Body of pancreas (tissue), 4 donors: ENCODE measurements at regions not wholly inside any gene's neighbourhood (a gene's known extent, or its start where the extent isn't known, plus 50 kb on each side); places are given as distances from the start of the nearest gene placed in this dataset.

Source experiments
- ATAC-seq: fragments of 150-250 bp; one replicate; pipeline ENCODE4 v1.9.1; 2016
- DNase-seq, 4 donors: peaks; one replicate each; pipeline ENCODE4 v3.0.0-alpha.2; 2019
- H3K27ac ChIP-seq, 4 donors: fragments of 200-600 bp; sonication (generic); 1 replicate in 3 of 4; 2 replicates in 1 of 4; pipeline versions ENCODE4 v1.5.1 to v1.6.1; 2016 to 2019; ENCODE audit warnings: mild to moderate bottlenecking in 1 of 4, mixed read lengths in 1 of 4, moderate library complexity in 1 of 4
- H3K27me3 ChIP-seq, 2 donors: fragments of 200-600 bp; sonication (generic); one replicate each; pipeline ENCODE4 v1.6.0; 2016; ENCODE audit warnings: mild to moderate bottlenecking in 1 of 2
- H3K36me3 ChIP-seq, 2 donors: fragments of 200-600 bp; sonication (generic); replicated peaks in 1 of 2; 2 replicates each; pipeline ENCODE4 v1.5.1; 2016; ENCODE audit warnings: low read depth in 2 of 2; ENCODE audit not compliant: insufficient read depth in 1 of 2
- H3K4me1 ChIP-seq: fragments of 200-600 bp; sonication (generic); one replicate; pipeline ENCODE4 v1.6.0; 2016
- H3K4me3 ChIP-seq, 2 donors: fragments of 200-600 bp; sonication (generic); 1 replicate in 1 of 2; 2 replicates in 1 of 2; pipeline ENCODE4 v1.5.1; 2016 to 2019
- H3K9me3 ChIP-seq, 3 donors: fragments of 200-600 bp; sonication (generic); 1 replicate in 2 of 3; 2 replicates in 1 of 3; pipeline ENCODE4 v1.5.1; 2016
- CTCF ChIP-seq, 7 experiments: fragments of 450-650 bp in 4 of 7; fragments of 200-600 bp in 3 of 7; sonication (generic) in 3 of 7; IDR thresholded peaks; one replicate each; pipeline ENCODE4 v1.5.1; 2016 to 2019; ENCODE audit warnings: antibody characterized with exemption in 7 of 7
- POLR2A ChIP-seq, 3 donors: fragments of 450-650 bp; IDR thresholded peaks; one replicate each; pipeline ENCODE4 v1.6.1; 2016; ENCODE audit warnings: antibody characterized with exemption in 3 of 3, mild to moderate bottlenecking in 2 of 3
- WGBS, 2 donors: methylation state at CpG; one replicate each; pipeline ENCODE4 v1.1.5; 2017; 5-methylcytosine and 5-hydroxymethylcytosine counted together
- intact Hi-C: fragments of 100-400 bp; cut with DNase I; formaldehyde crosslinking; loops from one replicate; pipeline ENCODE4 v1.15.1; 2023

DNA sequence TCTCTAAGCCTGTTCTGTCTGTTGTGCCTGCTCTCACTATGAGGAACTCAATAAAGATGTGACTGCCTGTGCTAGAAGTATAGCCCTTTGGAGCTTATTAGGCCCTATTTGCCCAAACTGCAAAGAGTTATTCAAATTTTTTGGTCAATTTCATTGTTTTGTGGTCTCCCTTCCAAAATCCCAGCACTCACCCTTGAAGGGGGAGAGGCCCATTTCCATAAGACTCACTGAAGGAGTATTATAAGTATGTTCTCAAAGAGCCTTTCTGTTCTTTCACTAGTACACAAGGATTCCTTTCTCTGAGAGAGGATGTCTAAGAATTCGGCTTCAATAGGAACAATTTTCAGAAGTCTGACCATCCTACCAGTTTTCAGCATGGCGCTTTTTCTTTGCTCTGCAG is 641.9 kb upstream of the REG3G start:
- H3K27me3 ChIP-seq: no peaks in the 10 kb centered on the region
- WGBS, 2 donors: 28 to 38% methylated on average over 2 of the region's 2 CpGs
- intact Hi-C loops: no loop called here
- no peak overlapping the region for H3K27ac ChIP-seq
- TF ChIP-seq POLR2A (IDR thresholded peaks at IDR 0.05) (no peak), CTCF (IDR thresholded peaks at IDR 0.05) (no peak)
- ATAC-seq: no peak
- H3K4me1 ChIP-seq: no peaks in the 10 kb centered on the region
- DNase-seq: no peak
- H3K4me3 ChIP-seq: no peak overlapping the region
- no peaks in the 10 kb centered on the region for H3K36me3 ChIP-seq
- no peaks in the 10 kb centered on the region for H3K9me3 ChIP-seq

GRCh38 chr2:78397198-78397597 is 628.3 kb upstream of the REG3G start:
- TF ChIP-seq CTCF (IDR thresholded peaks at IDR 0.05) (no peak), POLR2A (IDR thresholded peaks at IDR 0.05) (no peak)
- Histone ChIP-seq H3K27ac (no peak overlapping the region), H3K9me3 (peaks cover 0 to 4% (median 0%) of the 10 kb centered on the region in 3 donors), H3K36me3 (no peaks in the 10 kb centered on the region), H3K4me1 (no peaks in the 10 kb centered on the region), H3K27me3 (no peaks in the 10 kb centered on the region), H3K4me3 (no peak overlapping the region)
- WGBS, 2 donors: 85 to 93% methylated on average over 5 to 6 of the region's 6 CpGs
- ATAC-seq (no peak), DNase-seq (no peak)
- intact Hi-C loops: no loop called here

DNA sequence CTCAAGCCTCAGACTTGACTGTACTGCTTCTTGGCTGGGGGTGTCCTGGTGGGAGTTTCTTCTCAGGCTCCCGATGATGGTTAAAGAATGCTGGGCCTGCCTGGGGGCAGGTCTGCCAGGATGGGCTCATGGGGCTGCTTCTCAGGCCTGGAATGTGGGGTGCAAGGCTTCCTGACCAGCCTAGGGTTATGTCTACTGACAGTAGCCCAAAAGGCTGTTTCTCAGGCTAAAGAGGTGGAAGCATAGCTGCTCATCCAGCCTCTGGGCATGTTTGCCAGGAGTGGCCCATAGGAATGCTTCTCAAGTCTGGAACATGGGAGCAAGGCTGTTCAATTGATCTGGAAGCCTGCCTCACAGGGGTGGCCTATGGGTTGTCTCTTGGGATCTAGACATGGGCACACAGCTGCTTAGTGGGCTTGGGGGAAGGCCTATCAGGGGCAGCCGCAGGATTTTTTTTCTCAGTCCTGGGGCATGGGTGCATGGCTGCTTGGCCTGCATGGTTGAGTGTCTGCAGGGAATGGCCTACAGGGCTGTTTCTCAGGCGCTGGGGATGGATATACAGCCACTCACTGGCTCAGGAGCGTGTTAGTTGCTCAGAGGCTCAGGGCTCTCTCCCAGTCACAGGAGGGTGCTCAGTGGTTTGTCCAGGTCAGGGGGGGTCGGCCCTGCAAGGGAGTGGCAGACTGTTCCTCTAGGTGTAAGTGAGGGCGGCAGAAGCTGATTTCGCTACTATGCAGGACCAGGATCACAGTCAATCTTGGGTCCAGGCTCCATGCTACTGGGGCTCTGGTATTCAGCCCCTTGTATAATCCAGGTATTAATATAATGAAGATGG is 617.3 kb upstream of the REG3G start:
- no peak overlapping the region for H3K27ac ChIP-seq
- ATAC-seq: no peak
- TF ChIP-seq CTCF (IDR thresholded peaks at IDR 0.05) (no peak), POLR2A (IDR thresholded peaks at IDR 0.05) (no peak)
- no peak overlapping the region for H3K4me3 ChIP-seq
- 73 to 95% methylated on average over 3 to 7 of the region's 7 CpGs for WGBS, 2 donors
- H3K4me1 ChIP-seq: no peaks in the 10 kb centered on the region
- DNase-seq: no peak
- no peaks in the 10 kb centered on the region for H3K9me3 ChIP-seq
- H3K36me3 ChIP-seq: no peaks in the 10 kb centered on the region
- intact Hi-C loops: no loop called here
- H3K27me3 ChIP-seq: no peaks in the 10 kb centered on the region

GRCh38 chr2:78408795-78409118 is 616.7 kb upstream of the REG3G start:
- DNase-seq: peak in 2 of 4 donors; percentile 14 to 22
- intact Hi-C loops: no loop called here
- Histone ChIP-seq H3K27me3 (no peaks in the 10 kb centered on the region), H3K4me1 (no peaks in the 10 kb centered on the region), H3K36me3 (no peaks in the 10 kb centered on the region), H3K4me3 (no peak overlapping the region), H3K27ac (no peak overlapping the region), H3K9me3 (no peaks in the 10 kb centered on the region)
- no peak for ATAC-seq
- TF ChIP-seq CTCF (IDR thresholded peaks at IDR 0.05) (no peak), POLR2A (IDR thresholded peaks at IDR 0.05) (no peak)
- 83 to 94% methylated on average over 2 of the region's 2 CpGs for WGBS, 2 donors

- H3K4me1 ChIP-seq: no peaks in the 10 kb centered on the region
- no peaks in the 10 kb centered on the region for H3K27me3 ChIP-seq
- H3K4me3 ChIP-seq: no peak overlapping the region
- H3K36me3 ChIP-seq: no peaks in the 10 kb centered on the region
- DNase-seq (no peak), ATAC-seq (no peak)
- no peak overlapping the region for H3K27ac ChIP-seq
- intact Hi-C loops: no loop called here
- TF ChIP-seq POLR2A (IDR thresholded peaks at IDR 0.05) (no peak), CTCF (IDR thresholded peaks at IDR 0.05) (no peak)
- H3K9me3 ChIP-seq: no peaks in the 10 kb centered on the region
These were observed 614.2 kb upstream of the REG3G start for GRCh38 chr2:78411303-78411702.
